Common myeloid progenitor, CD34-positive (primary cell): ENCODE measurements at regions not wholly inside any gene's neighbourhood (a gene's known extent, or its start where the extent isn't known, plus 50 kb on each side); places are given as distances from the start of the nearest gene placed in this dataset.

ENCODE experiments used
- CTCF ChIA-PET: fragments of 350-600 bp; sonication (Branson Sonifier 250); formaldehyde crosslinking; loops from one replicate; lab custom pipeline; 2021; ENCODE audit warnings: antibody characterized with exemption; lab: Charles Lee
- POLR2A ChIA-PET: fragments of 350-600 bp; sonication (Branson Sonifier 250); formaldehyde crosslinking; loops from one replicate; lab custom pipeline; 2021; ENCODE audit warnings: antibody characterized with exemption; lab: Charles Lee
- DNase-seq, 3 donors: peaks; one replicate each; pipeline versions ENCODE4 v3.0.0 to v3.0.0-alpha.2; 2013
- H3K27ac ChIP-seq, 2 experiments: 1 replicate in 1 of 2; 2 replicates in 1 of 2; pipeline ENCODE4 v1.7.0; 2013; ENCODE audit warnings: inconsistent platforms in 2 of 2, low read length in 2 of 2, mild to moderate bottlenecking in 2 of 2, low read depth in 1 of 2, moderate library complexity in 1 of 2; ENCODE audit not compliant: severe bottlenecking in 2 of 2, insufficient read depth in 1 of 2, poor library complexity in 1 of 2
- H3K27me3 ChIP-seq, 5 experiments: replicated peaks in 2 of 5; 1 replicate in 3 of 5; 2 replicates in 2 of 5; pipeline versions ENCODE4 v1.6.1 to v1.7.0; 2013; ENCODE audit warnings: low read length in 4 of 5, mild to moderate bottlenecking in 2 of 5, moderate library complexity in 2 of 5, inconsistent platforms in 1 of 5; ENCODE audit not compliant: insufficient read depth in 5 of 5, control insufficient read depth in 4 of 5
- H3K36me3 ChIP-seq, 4 experiments: 1 replicate in 2 of 4; 2 replicates in 2 of 4; pipeline versions ENCODE4 v1.6.1 to v1.7.0; 2013; ENCODE audit warnings: low read length in 3 of 4, control low read depth in 1 of 4, mild to moderate bottlenecking in 1 of 4; ENCODE audit not compliant: control insufficient read depth in 4 of 4, insufficient read depth in 4 of 4
- H3K4me1 ChIP-seq, 4 experiments: 1 replicate in 3 of 4; 2 replicates in 1 of 4; pipeline versions ENCODE4 v1.6.1 to v1.7.1; 2013; ENCODE audit warnings: low read length in 3 of 4, mild to moderate bottlenecking in 3 of 4, control low read depth in 1 of 4, inconsistent platforms in 1 of 4, moderate library complexity in 1 of 4; ENCODE audit not compliant: control insufficient read depth in 4 of 4, insufficient read depth in 4 of 4; ENCODE audit errors: control extremely low read depth in 1 of 4
- H3K4me3 ChIP-seq, 7 experiments: 1 replicate in 4 of 7; 2 replicates in 3 of 7; pipeline versions ENCODE4 v1.5.1 to v1.7.0; 2013; ENCODE audit warnings: mild to moderate bottlenecking in 7 of 7, low read length in 6 of 7, moderate library complexity in 6 of 7, inconsistent platforms in 2 of 7, low read depth in 2 of 7, control low read depth in 1 of 7; ENCODE audit not compliant: insufficient read depth in 4 of 7, control insufficient read depth in 1 of 7; ENCODE audit errors: extremely low read depth in 1 of 7
- H3K9me3 ChIP-seq, 5 experiments: 1 replicate in 4 of 5; 2 replicates in 1 of 5; pipeline versions ENCODE4 v1.6.1 to v1.7.1; 2013; ENCODE audit warnings: low read length in 4 of 5, mild to moderate bottlenecking in 2 of 5, inconsistent platforms in 1 of 5, low read depth in 1 of 5, moderate library complexity in 1 of 5; ENCODE audit not compliant: control insufficient read depth in 4 of 5, insufficient read depth in 2 of 5; ENCODE audit errors: control extremely low read depth in 1 of 5
- WGBS: methylation state at CpG from one replicate; pipeline ENCODE4 v1.1.5; 2013; ENCODE audit not compliant: insufficient coverage; 5-methylcytosine and 5-hydroxymethylcytosine counted together

DNA sequence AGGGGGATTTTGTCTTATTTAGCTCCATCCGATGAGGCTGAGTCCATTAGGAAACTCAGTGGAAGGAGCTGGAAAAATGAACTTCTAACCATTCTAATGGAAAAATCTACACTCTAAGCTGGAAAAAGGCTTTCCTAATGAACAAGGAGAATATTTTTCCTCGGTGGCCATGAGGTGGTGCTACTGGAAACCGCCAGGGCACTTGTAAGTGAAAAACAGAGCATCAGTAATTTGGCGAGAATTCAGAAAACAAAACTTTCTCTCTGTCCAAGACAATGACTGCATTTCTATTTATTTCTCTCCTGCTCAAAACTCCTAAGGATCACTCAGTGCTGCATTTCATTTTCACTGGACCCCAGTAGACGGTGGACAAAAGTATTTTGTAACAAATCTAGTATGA, 237.6 kb downstream of the TENT4A start:
- Histone ChIP-seq H3K4me1 (no peaks in the 10 kb centered on the region), H3K27ac (no peak overlapping the region), H3K27me3 (no peaks in the 10 kb centered on the region), H3K4me3 (no peak overlapping the region), H3K36me3 (no peaks in the 10 kb centered on the region), H3K9me3 (no peaks in the 10 kb centered on the region)
- 51% methylated on average over 3 of the region's 5 CpGs for WGBS
- DNase-seq: no peak
- ChIA-PET CTCF (interaction anchor here (0.6 kb wide), 1 partner anchor 658 kb away, joined by 3 read pairs; no protein-coding TSS in a partner anchor), POLR2A (no interaction called here)

DNA sequence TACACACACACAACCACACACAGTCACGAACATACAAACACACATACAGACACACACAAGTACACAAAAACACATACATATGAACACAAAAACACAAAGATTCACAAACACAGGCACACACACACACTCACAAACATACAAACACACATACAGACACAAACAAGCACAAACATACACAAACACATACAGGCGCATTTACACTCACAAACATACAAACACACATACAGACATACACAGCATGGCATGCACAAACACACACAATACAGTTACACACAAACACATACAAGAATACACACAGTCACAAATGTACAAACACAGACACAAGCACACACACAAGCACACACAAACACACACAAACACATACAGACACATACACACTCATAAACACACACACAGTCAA, 247.9 kb downstream of the TENT4A start:
- H3K9me3 ChIP-seq: no peaks in the 10 kb centered on the region
- 100% methylated on average over 1 of the region's 2 CpGs for whole genome bisulfite sequencing
- no peaks in the 10 kb centered on the region for H3K36me3 ChIP-seq
- no peaks in the 10 kb centered on the region for H3K27me3 ChIP-seq
- ChIA-PET CTCF (no interaction called here), POLR2A (no interaction called here)
- no peak for DNase-seq
- H3K4me1 ChIP-seq: no peaks in the 10 kb centered on the region
- H3K4me3 ChIP-seq: no peak overlapping the region
- H3K27ac ChIP-seq: no peak overlapping the region

GRCh38 chr5:6961837-6962635, 248.8 kb downstream of the TENT4A start:
- no peaks in the 10 kb centered on the region for H3K27me3 ChIP-seq
- no peak for DNase-seq
- no peak overlapping the region for H3K27ac ChIP-seq
- CTCF ChIA-PET: no interaction called here
- WGBS: 93% methylated on average over 11 of the region's 12 CpGs
- H3K4me1 ChIP-seq: no peaks in the 10 kb centered on the region
- POLR2A ChIA-PET: no interaction called here
- no peak overlapping the region for H3K4me3 ChIP-seq
- H3K36me3 ChIP-seq: no peaks in the 10 kb centered on the region
- no peaks in the 10 kb centered on the region for H3K9me3 ChIP-seq

GRCh38 chr5:6976971-6977370, 263.7 kb downstream of the TENT4A start:
- WGBS: no CpG with 5 or more reads among the region's 2 CpGs
- DNase-seq: no peak
- H3K27ac ChIP-seq: no peak overlapping the region
- no peaks in the 10 kb centered on the region for H3K9me3 ChIP-seq
- no peaks in the 10 kb centered on the region for H3K36me3 ChIP-seq
- no peaks in the 10 kb centered on the region for H3K27me3 ChIP-seq
- CTCF ChIA-PET: no interaction called here
- H3K4me3 ChIP-seq: no peak overlapping the region
- POLR2A ChIA-PET: no interaction called here
- H3K4me1 ChIP-seq: no peaks in the 10 kb centered on the region

GRCh38 chr5:6979061-6979460, 265.8 kb downstream of the TENT4A start:
- Histone ChIP-seq H3K27ac (no peak overlapping the region), H3K27me3 (no peaks in the 10 kb centered on the region), H3K4me3 (no peak overlapping the region), H3K9me3 (no peaks in the 10 kb centered on the region), H3K36me3 (no peaks in the 10 kb centered on the region), H3K4me1 (no peaks in the 10 kb centered on the region)
- POLR2A ChIA-PET: no interaction called here
- CTCF ChIA-PET: no interaction called here
- DNase-seq: no peak

- ChIA-PET POLR2A (no interaction called here), CTCF (no interaction called here)
- Histone ChIP-seq H3K27me3 (peaks cover 0 to 3% (median 2%) of the 10 kb centered on the region in 5 experiments), H3K4me1 (no peaks in the 10 kb centered on the region), H3K27ac (no peak overlapping the region), H3K36me3 (no peaks in the 10 kb centered on the region), H3K9me3 (no peaks in the 10 kb centered on the region), H3K4me3 (no peak overlapping the region)
- 67% methylated on average over 6 of the region's 6 CpGs for WGBS
- DNase-seq: no peak
These were observed 276.0 kb downstream of the TENT4A start for GRCh38 chr5:6989230-6989629.

- 80% methylated on average over 1 of the region's 1 CpG for WGBS
- no peak for DNase-seq
- Histone ChIP-seq H3K4me3 (no peak overlapping the region), H3K27me3 (peaks cover 0 to 5% (median 2%) of the 10 kb centered on the region in 5 experiments), H3K36me3 (no peaks in the 10 kb centered on the region), H3K27ac (no peak overlapping the region), H3K4me1 (no peaks in the 10 kb centered on the region), H3K9me3 (no peaks in the 10 kb centered on the region)
- CTCF ChIA-PET: no interaction called here
- POLR2A ChIA-PET: no interaction called here
These were observed 280.9 kb downstream of the TENT4A start for GRCh38 chr5:6994097-6994496.
